ENCODE measurements at regions not wholly inside any gene's neighbourhood (a gene's known extent, or its start where the extent isn't known, plus 50 kb on each side); places are given as distances from the start of the nearest gene placed in this dataset.

GRCh38 chr12:93192878-93193277 lies 184.8 kb upstream of the NUDT4 start:
- no peak for TF ChIP-seq CTCF (IDR thresholded peaks at IDR 0.05)
- TF ChIP-seq POLR2AphosphoS5 (IDR thresholded peaks at IDR 0.05) = no peak
